ENCODE measurements at regions not wholly inside any gene's neighbourhood (a gene's known extent, or its start where the extent isn't known, plus 50 kb on each side); places are given as distances from the start of the nearest gene placed in this dataset.

DNA sequence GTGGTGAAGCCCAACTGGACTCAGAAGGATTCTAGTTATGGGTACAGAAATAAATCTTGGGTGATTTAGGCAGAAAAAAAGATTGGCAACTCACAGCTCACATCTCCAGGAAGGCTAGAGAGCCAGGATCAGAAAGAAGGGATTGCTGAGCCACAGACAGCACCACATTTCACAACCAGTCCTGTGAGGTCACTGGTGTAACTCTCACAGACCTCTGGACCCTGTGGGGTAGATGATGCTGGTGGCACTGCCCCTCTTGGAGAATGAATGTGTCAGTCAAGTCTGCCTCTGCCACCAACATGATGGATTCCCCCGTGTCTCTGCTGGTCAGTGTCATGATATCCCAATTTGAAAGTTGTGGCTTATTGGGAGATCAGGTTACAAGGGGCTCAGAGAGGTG is 70.9 kb upstream of the HMCN1 start:
- no peaks in the 10 kb centered on the region for H3K79me2 ChIP-seq (ENCODE audit: control insufficient read depth, low read length)
- H3K27me3 ChIP-seq (ENCODE audit: control insufficient read depth, low read length): no peaks in the 10 kb centered on the region
- no peaks in the 10 kb centered on the region for H3F3A ChIP-seq (ENCODE audit: control insufficient read depth, insufficient read depth)
- no peak overlapping the region for H3K4me3 ChIP-seq (ENCODE audit: low read length)
- H3K36me3 ChIP-seq (ENCODE audit: control insufficient read depth, low read length): no peaks in the 10 kb centered on the region
- no peak overlapping the region for H3K4me2 ChIP-seq (ENCODE audit: low read length)
- no peaks in the 10 kb centered on the region for H4K20me1 ChIP-seq (ENCODE audit: control insufficient read depth, insufficient read depth, low read depth, low read length)
- no peaks in the 10 kb centered on the region for H3K9me3 ChIP-seq (ENCODE audit: control insufficient read depth, insufficient read depth, low read length)
- no peak overlapping the region for H3K27ac ChIP-seq (ENCODE audit: low read depth, low read length)
- TF ChIP-seq EZH2phosphoT487 (IDR thresholded peaks at IDR 0.05; ENCODE audit: borderline replicate concordance, low read length): no peak
- TF ChIP-seq, protein P1, sequence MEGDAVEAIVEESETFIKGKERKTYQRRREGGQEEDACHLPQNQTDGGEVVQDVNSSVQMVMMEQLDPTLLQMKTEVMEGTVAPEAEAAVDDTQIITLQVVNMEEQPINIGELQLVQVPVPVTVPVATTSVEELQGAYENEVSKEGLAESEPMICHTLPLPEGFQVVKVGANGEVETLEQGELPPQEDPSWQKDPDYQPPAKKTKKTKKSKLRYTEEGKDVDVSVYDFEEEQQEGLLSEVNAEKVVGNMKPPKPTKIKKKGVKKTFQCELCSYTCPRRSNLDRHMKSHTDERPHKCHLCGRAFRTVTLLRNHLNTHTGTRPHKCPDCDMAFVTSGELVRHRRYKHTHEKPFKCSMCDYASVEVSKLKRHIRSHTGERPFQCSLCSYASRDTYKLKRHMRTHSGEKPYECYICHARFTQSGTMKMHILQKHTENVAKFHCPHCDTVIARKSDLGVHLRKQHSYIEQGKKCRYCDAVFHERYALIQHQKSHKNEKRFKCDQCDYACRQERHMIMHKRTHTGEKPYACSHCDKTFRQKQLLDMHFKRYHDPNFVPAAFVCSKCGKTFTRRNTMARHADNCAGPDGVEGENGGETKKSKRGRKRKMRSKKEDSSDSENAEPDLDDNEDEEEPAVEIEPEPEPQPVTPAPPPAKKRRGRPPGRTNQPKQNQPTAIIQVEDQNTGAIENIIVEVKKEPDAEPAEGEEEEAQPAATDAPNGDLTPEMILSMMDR (IDR thresholded peaks at IDR 0.05; ENCODE audit: low read depth, low read length, poor library complexity, severe bottlenecking): no peak
- H3K4me1 ChIP-seq (ENCODE audit: control insufficient read depth, low read length): no peaks in the 10 kb centered on the region
- H3K9me2 ChIP-seq (replicated peaks; ENCODE audit: control insufficient read depth, low read length): no peaks in the 10 kb centered on the region

- no peak overlapping the region for H3K27ac ChIP-seq (ENCODE audit: low read depth, low read length)
- no peaks in the 10 kb centered on the region for H3K9me3 ChIP-seq (ENCODE audit: control insufficient read depth, insufficient read depth, low read length)
- H3K36me3 ChIP-seq (ENCODE audit: control insufficient read depth, low read length): no peaks in the 10 kb centered on the region
- H3K9me2 ChIP-seq (replicated peaks; ENCODE audit: control insufficient read depth, low read length): no peaks in the 10 kb centered on the region
- no peaks in the 10 kb centered on the region for H3K4me1 ChIP-seq (ENCODE audit: control insufficient read depth, low read length)
- no peak overlapping the region for H3K4me3 ChIP-seq (ENCODE audit: low read length)
- H3K27me3 ChIP-seq (ENCODE audit: control insufficient read depth, low read length): no peaks in the 10 kb centered on the region
- H3F3A ChIP-seq (ENCODE audit: control insufficient read depth, insufficient read depth): no peaks in the 10 kb centered on the region
- no peaks in the 10 kb centered on the region for H3K79me2 ChIP-seq (ENCODE audit: control insufficient read depth, low read length)
- H4K20me1 ChIP-seq (ENCODE audit: control insufficient read depth, insufficient read depth, low read depth, low read length): no peaks in the 10 kb centered on the region
- TF ChIP-seq, protein P1 (IDR thresholded peaks at IDR 0.05; ENCODE audit: low read depth, low read length, poor library complexity, severe bottlenecking): no peak
- TF ChIP-seq EZH2phosphoT487 (IDR thresholded peaks at IDR 0.05; ENCODE audit: borderline replicate concordance, low read length): no peak
- H3K4me2 ChIP-seq (ENCODE audit: low read length): no peak overlapping the region
Observed at GRCh38 chr1:185661971-185662370, 72.2 kb upstream of the HMCN1 start.

DNA sequence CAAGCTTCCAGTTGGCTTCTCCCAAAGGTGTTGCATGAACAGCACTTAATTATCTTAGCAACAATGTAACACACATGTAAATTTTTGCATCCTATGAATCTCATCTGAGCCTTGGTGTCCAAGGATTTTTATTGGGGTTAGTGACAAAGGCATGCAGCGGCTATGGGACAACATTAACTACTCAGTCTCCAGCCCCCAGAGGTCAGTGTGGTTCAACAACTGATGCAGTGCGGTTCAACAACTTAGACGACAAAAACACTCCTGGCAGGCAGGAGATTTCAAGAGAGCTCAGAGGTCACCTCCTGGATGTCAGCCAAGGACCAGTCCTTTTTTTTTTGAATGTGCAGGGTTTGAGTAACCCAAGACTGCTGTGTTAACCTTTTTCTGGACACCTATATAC is 77.5 kb upstream of the HMCN1 start:
- no peaks in the 10 kb centered on the region for H3K79me2 ChIP-seq (ENCODE audit: control insufficient read depth, low read length)
- H3F3A ChIP-seq (ENCODE audit: control insufficient read depth, insufficient read depth): no peaks in the 10 kb centered on the region
- TF ChIP-seq, protein P1 (IDR thresholded peaks at IDR 0.05; ENCODE audit: low read depth, low read length, poor library complexity, severe bottlenecking): no peak
- TF ChIP-seq EZH2phosphoT487 (IDR thresholded peaks at IDR 0.05; ENCODE audit: borderline replicate concordance, low read length): no peak
- no peaks in the 10 kb centered on the region for H3K27me3 ChIP-seq (ENCODE audit: control insufficient read depth, low read length)
- no peaks in the 10 kb centered on the region for H3K4me1 ChIP-seq (ENCODE audit: control insufficient read depth, low read length)
- no peaks in the 10 kb centered on the region for H3K9me3 ChIP-seq (ENCODE audit: control insufficient read depth, insufficient read depth, low read length)
- no peaks in the 10 kb centered on the region for H3K9me2 ChIP-seq (replicated peaks; ENCODE audit: control insufficient read depth, low read length)
- no peaks in the 10 kb centered on the region for H3K36me3 ChIP-seq (ENCODE audit: control insufficient read depth, low read length)
- H3K4me3 ChIP-seq (ENCODE audit: low read length): no peak overlapping the region
- no peaks in the 10 kb centered on the region for H4K20me1 ChIP-seq (ENCODE audit: control insufficient read depth, insufficient read depth, low read depth, low read length)
- no peak overlapping the region for H3K4me2 ChIP-seq (ENCODE audit: low read length)
- no peak overlapping the region for H3K27ac ChIP-seq (ENCODE audit: low read depth, low read length)

- Histone ChIP-seq H3K4me2 (ENCODE audit: low read length) (no peak overlapping the region), H3K27ac (ENCODE audit: low read depth, low read length) (no peak overlapping the region), H4K20me1 (ENCODE audit: control insufficient read depth, insufficient read depth, low read depth, low read length) (no peaks in the 10 kb centered on the region), H3K9me2 (replicated peaks; ENCODE audit: control insufficient read depth, low read length) (no peaks in the 10 kb centered on the region), H3K79me2 (ENCODE audit: control insufficient read depth, low read length) (no peaks in the 10 kb centered on the region), H3K4me3 (ENCODE audit: low read length) (no peak overlapping the region), H3K27me3 (ENCODE audit: control insufficient read depth, low read length) (no peaks in the 10 kb centered on the region), H3K9me3 (ENCODE audit: control insufficient read depth, insufficient read depth, low read length) (no peaks in the 10 kb centered on the region), H3K36me3 (ENCODE audit: control insufficient read depth, low read length) (no peaks in the 10 kb centered on the region), H3F3A (ENCODE audit: control insufficient read depth, insufficient read depth) (no peaks in the 10 kb centered on the region), H3K4me1 (ENCODE audit: control insufficient read depth, low read length) (no peaks in the 10 kb centered on the region)
- no peak for TF ChIP-seq EZH2phosphoT487 (IDR thresholded peaks at IDR 0.05; ENCODE audit: borderline replicate concordance, low read length)
- TF ChIP-seq, protein P1 (IDR thresholded peaks at IDR 0.05; ENCODE audit: low read depth, low read length, poor library complexity, severe bottlenecking): no peak
Observed at GRCh38 chr1:185654952-185655314, 79.3 kb upstream of the HMCN1 start.
